Nephron (organoid): ENCODE measurements at regions not wholly inside any gene's neighbourhood (a gene's known extent, or its start where the extent isn't known, plus 50 kb on each side); places are given as distances from the start of the nearest gene placed in this dataset.

Experiments used
- H3K27ac Mint-ChIP-seq, 3 experiments: 2 replicates each; pipeline ENCODE4 v1.8.0; 2020; ENCODE audit warnings: mixed read lengths in 3 of 3, mild to moderate bottlenecking in 2 of 3, moderate library complexity in 1 of 3
- H3K27me3 Mint-ChIP-seq: 2 replicates; pipeline ENCODE4 v1.8.0; 2021; ENCODE audit warnings: low read depth, mild to moderate bottlenecking, moderate library complexity, mixed read lengths
- H3K36me3 Mint-ChIP-seq: 2 replicates; pipeline ENCODE4 v1.8.0; 2020; ENCODE audit warnings: low read depth, mixed read lengths
- H3K4me1 Mint-ChIP-seq: 2 replicates; pipeline ENCODE4 v1.8.0; 2020; ENCODE audit warnings: mixed read lengths
- H3K4me3 Mint-ChIP-seq, 3 experiments: 2 replicates each; pipeline ENCODE4 v1.8.0; 2020; ENCODE audit warnings: mild to moderate bottlenecking in 3 of 3, mixed read lengths in 3 of 3, moderate library complexity in 2 of 3
- H3K9me3 Mint-ChIP-seq: 2 replicates; pipeline ENCODE4 v1.8.0; 2020; ENCODE audit warnings: mixed read lengths
- TF ChIP-seq, protein P1 (sequence below), 3 experiments: fragments of 200-600 bp; sonication (generic); IDR thresholded peaks; one replicate each; pipeline ENCODE4 v1.5.0; 2021; ENCODE audit warnings: antibody characterized with exemption in 3 of 3; ENCODE audit not compliant: unreplicated experiment in 3 of 3

GRCh38 chrX:18065956-18066355, 154.7 kb downstream of the BEND2 start:
- Mint-ChIP-seq H3K4me3 (peak overlapping the region in 2 of 3 experiments; percentile 38 to 58), H3K9me3 (peaks cover 9% of the 10 kb centered on the region), H3K27ac (peak overlapping the region in 2 of 3 experiments; percentile 7 to 20), H3K27me3 (no peaks in the 10 kb centered on the region), H3K4me1 (peaks cover 6% of the 10 kb centered on the region), H3K36me3 (peaks cover 4% of the 10 kb centered on the region)
- TF ChIP-seq, protein P1, sequence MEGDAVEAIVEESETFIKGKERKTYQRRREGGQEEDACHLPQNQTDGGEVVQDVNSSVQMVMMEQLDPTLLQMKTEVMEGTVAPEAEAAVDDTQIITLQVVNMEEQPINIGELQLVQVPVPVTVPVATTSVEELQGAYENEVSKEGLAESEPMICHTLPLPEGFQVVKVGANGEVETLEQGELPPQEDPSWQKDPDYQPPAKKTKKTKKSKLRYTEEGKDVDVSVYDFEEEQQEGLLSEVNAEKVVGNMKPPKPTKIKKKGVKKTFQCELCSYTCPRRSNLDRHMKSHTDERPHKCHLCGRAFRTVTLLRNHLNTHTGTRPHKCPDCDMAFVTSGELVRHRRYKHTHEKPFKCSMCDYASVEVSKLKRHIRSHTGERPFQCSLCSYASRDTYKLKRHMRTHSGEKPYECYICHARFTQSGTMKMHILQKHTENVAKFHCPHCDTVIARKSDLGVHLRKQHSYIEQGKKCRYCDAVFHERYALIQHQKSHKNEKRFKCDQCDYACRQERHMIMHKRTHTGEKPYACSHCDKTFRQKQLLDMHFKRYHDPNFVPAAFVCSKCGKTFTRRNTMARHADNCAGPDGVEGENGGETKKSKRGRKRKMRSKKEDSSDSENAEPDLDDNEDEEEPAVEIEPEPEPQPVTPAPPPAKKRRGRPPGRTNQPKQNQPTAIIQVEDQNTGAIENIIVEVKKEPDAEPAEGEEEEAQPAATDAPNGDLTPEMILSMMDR (IDR thresholded peaks at IDR 0.05; ENCODE audit: unreplicated experiment in 3 of 3): no peak

- Mint-ChIP-seq H3K27ac (no peak overlapping the region), H3K4me3 (no peak overlapping the region), H3K36me3 (peaks cover 3% of the 10 kb centered on the region), H3K27me3 (no peaks in the 10 kb centered on the region), H3K4me1 (no peaks in the 10 kb centered on the region), H3K9me3 (peaks cover 12% of the 10 kb centered on the region)
- TF ChIP-seq, protein P1 (IDR thresholded peaks at IDR 0.05; ENCODE audit: unreplicated experiment in 3 of 3): no peak
Measured at GRCh38 chrX:18051690-18052089, 169.0 kb downstream of the BEND2 start.

GRCh38 chrX:18047491-18047890, 173.2 kb downstream of the BEND2 start:
- no peak overlapping the region for H3K27ac Mint-ChIP-seq
- H3K4me1 Mint-ChIP-seq: no peaks in the 10 kb centered on the region
- H3K4me3 Mint-ChIP-seq: no peak overlapping the region
- H3K27me3 Mint-ChIP-seq: no peaks in the 10 kb centered on the region
- TF ChIP-seq, protein P1 (IDR thresholded peaks at IDR 0.05; ENCODE audit: unreplicated experiment in 3 of 3): no peak
- H3K36me3 Mint-ChIP-seq: peaks cover 3% of the 10 kb centered on the region
- H3K9me3 Mint-ChIP-seq: peaks cover 10% of the 10 kb centered on the region

DNA sequence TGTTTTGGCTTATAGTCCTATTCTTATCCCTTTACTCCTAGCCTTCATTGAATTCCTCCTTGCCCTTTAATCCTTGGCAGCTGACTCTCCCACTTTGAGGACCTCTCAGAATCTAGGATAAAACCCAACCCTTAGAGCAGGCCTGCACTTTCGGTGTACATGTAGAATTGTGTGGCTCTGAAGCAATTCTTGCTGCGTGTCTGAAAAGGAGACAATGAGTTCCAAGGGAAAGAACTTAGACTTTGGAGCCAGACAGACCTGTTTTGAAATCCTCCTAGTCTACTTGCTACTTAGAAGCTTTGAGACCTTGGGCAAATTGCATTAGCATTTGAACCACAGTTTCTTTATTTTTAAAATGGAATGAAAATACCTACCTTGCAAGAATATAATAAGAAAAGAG, 175.2 kb downstream of the BEND2 start:
- TF ChIP-seq, protein P1 (IDR thresholded peaks at IDR 0.05; ENCODE audit: unreplicated experiment in 3 of 3): no peak
- Mint-ChIP-seq H3K36me3 (peaks cover 3% of the 10 kb centered on the region), H3K4me1 (no peaks in the 10 kb centered on the region), H3K4me3 (no peak overlapping the region), H3K9me3 (peaks cover 7% of the 10 kb centered on the region), H3K27ac (peak overlapping the region in 1 of 3 experiments; percentile 45), H3K27me3 (no peaks in the 10 kb centered on the region)

DNA sequence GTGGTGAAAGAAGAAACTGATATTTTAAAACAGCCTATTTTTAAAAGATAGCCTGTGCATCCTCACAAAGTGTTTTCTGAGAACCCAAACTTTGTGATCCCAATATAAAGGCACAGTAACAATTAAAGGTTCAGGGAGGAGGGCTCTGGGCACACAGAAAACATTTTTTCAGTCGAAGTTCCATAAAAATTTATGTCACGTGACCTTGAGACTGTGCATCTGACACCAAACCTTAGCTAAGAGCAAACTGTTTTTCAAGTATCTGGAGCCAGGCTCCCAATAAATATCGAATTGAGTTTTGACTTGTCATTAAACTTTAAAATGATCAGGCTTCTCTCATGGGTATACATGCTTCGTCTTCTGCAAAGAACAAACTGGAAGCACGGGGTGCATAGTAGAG, 177.9 kb downstream of the BEND2 start:
- Mint-ChIP-seq H3K36me3 (no peaks in the 10 kb centered on the region), H3K4me3 (no peak overlapping the region), H3K9me3 (no peaks in the 10 kb centered on the region), H3K27me3 (no peaks in the 10 kb centered on the region), H3K27ac (peak overlapping the region; percentile 13 to 68 (median 33)), H3K4me1 (no peaks in the 10 kb centered on the region)
- TF ChIP-seq, protein P1 (IDR thresholded peaks at IDR 0.05; ENCODE audit: unreplicated experiment in 3 of 3): no peak

GRCh38 chrX:18041656-18042055, 179.0 kb downstream of the BEND2 start:
- Mint-ChIP-seq H3K36me3 (no peaks in the 10 kb centered on the region), H3K4me1 (no peaks in the 10 kb centered on the region), H3K9me3 (no peaks in the 10 kb centered on the region), H3K27ac (no peak overlapping the region), H3K27me3 (no peaks in the 10 kb centered on the region), H3K4me3 (no peak overlapping the region)
- TF ChIP-seq, protein P1 (IDR thresholded peaks at IDR 0.05; ENCODE audit: unreplicated experiment in 3 of 3): no peak
